Fibroblast of lung (primary cell): ENCODE measurements at regions not wholly inside any gene's neighbourhood (a gene's known extent, or its start where the extent isn't known, plus 50 kb on each side); places are given as distances from the start of the nearest gene placed in this dataset.

Source experiments
- DNase-seq, 2 donors: peaks; one replicate each; pipeline versions ENCODE4 v3.0.0 to v3.0.0-alpha.2; 2010; ENCODE audit warnings: low read depth in 2 of 2
- H2AFZ ChIP-seq: 2 replicates; pipeline ENCODE4 v1.5.1; 2012; ENCODE audit warnings: low read length, control low read depth, inconsistent platforms
- H3K27ac ChIP-seq: 2 replicates; pipeline ENCODE4 v1.5.1; 2011; ENCODE audit warnings: low read length, control low read depth; ENCODE audit not compliant: insufficient read depth
- H3K27me3 ChIP-seq: 2 replicates; pipeline ENCODE4 v1.5.1; 2011; ENCODE audit warnings: mild to moderate bottlenecking, low read length; ENCODE audit not compliant: control insufficient read depth, insufficient read depth
- H3K36me3 ChIP-seq: 2 replicates; pipeline ENCODE4 v1.5.1; 2011; ENCODE audit warnings: low read length; ENCODE audit not compliant: control insufficient read depth, insufficient read depth
- H3K4me1 ChIP-seq: 2 replicates; pipeline ENCODE4 v1.5.1; 2011; ENCODE audit warnings: low read length; ENCODE audit not compliant: control insufficient read depth, insufficient read depth; ENCODE audit errors: extremely low read depth
- H3K4me2 ChIP-seq: 2 replicates; pipeline ENCODE4 v1.5.1; 2011; ENCODE audit warnings: low read length, control low read depth; ENCODE audit not compliant: insufficient read depth; ENCODE audit errors: extremely low read depth
- H3K4me3 ChIP-seq, 4 experiments: fragments of 200-600 bp in 1 of 4; sonication (generic) in 1 of 4; replicated peaks in 1 of 4; 2 replicates each; pipeline ENCODE4 v1.5.1; 2011 to 2016; ENCODE audit warnings: low read length in 4 of 4, low read depth in 3 of 4, mild to moderate bottlenecking in 3 of 4, control low read depth in 2 of 4, inconsistent platforms in 1 of 4, mixed read lengths in 1 of 4; ENCODE audit not compliant: insufficient read depth in 1 of 4; ENCODE audit errors: control extremely low read depth in 1 of 4
- H3K79me2 ChIP-seq: 2 replicates; pipeline ENCODE4 v1.5.1; 2012; ENCODE audit warnings: mild to moderate bottlenecking, low read length, inconsistent platforms; ENCODE audit not compliant: control insufficient read depth, insufficient read depth
- H3K9ac ChIP-seq: 2 replicates; pipeline ENCODE4 v1.5.1; 2011; ENCODE audit warnings: mild to moderate bottlenecking, low read length, control low read depth; ENCODE audit not compliant: insufficient read depth
- H3K9me3 ChIP-seq: 2 replicates; pipeline ENCODE4 v1.5.1; 2012; ENCODE audit warnings: low read depth, low read length; ENCODE audit not compliant: control insufficient read depth, insufficient read depth
- H4K20me1 ChIP-seq: 2 replicates; pipeline ENCODE4 v1.5.1; 2011; ENCODE audit warnings: low read length; ENCODE audit not compliant: control insufficient read depth, insufficient read depth; ENCODE audit errors: extremely low read depth
- EZH2 ChIP-seq: IDR thresholded peaks from 2 replicates; pipeline ENCODE4 v1.5.1; 2012; ENCODE audit warnings: low read length, control low read depth, mild to moderate bottlenecking; ENCODE audit errors: missing control alignments
- TF ChIP-seq, protein P1 (sequence below), 2 donors: IDR thresholded peaks in 1 of 2; conservative IDR thresholded peaks in 1 of 2; 1 replicate in 1 of 2; 2 replicates in 1 of 2; pipeline ENCODE4 v1.5.1; 2011 to 2012; ENCODE audit warnings: low read length in 2 of 2, control low read depth in 1 of 2, inconsistent platforms in 1 of 2, low read depth in 1 of 2, mild to moderate bottlenecking in 1 of 2

DNA sequence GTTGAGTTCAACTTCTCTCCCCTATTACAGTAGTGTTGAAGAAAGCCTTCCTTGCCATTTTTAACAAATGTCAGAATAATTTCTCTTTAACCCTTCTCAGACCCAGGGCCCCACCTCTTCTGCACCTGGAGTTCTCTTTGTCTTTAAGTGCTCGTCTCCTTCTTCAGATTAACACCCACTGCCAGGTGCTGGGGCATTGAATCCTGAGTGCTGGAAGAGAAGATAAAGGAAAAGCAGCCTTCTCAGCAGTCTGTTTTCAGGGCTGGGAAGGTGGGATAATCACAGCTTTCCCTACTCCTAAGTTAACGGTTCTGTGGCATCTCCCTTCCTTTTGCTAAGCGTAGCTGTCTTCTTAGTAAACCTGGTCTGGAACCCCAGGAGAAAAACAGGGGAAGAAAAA lies 114.6 kb upstream of the TAB2 start:
- H3K4me1 ChIP-seq = no peaks in the 10 kb centered on the region
- no peak overlapping the region for H3K4me3 ChIP-seq
- TF ChIP-seq, protein P1, sequence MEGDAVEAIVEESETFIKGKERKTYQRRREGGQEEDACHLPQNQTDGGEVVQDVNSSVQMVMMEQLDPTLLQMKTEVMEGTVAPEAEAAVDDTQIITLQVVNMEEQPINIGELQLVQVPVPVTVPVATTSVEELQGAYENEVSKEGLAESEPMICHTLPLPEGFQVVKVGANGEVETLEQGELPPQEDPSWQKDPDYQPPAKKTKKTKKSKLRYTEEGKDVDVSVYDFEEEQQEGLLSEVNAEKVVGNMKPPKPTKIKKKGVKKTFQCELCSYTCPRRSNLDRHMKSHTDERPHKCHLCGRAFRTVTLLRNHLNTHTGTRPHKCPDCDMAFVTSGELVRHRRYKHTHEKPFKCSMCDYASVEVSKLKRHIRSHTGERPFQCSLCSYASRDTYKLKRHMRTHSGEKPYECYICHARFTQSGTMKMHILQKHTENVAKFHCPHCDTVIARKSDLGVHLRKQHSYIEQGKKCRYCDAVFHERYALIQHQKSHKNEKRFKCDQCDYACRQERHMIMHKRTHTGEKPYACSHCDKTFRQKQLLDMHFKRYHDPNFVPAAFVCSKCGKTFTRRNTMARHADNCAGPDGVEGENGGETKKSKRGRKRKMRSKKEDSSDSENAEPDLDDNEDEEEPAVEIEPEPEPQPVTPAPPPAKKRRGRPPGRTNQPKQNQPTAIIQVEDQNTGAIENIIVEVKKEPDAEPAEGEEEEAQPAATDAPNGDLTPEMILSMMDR (conservative IDR thresholded peaks at IDR 0.05 in 1 of 2, IDR thresholded peaks at IDR 0.05 in 1 of 2; ENCODE audit: low read depth in 1 of 2, low read length in 2 of 2) = no peak
- no peak for TF ChIP-seq EZH2
- H3K27me3 ChIP-seq = no peaks in the 10 kb centered on the region
- no peaks in the 10 kb centered on the region for H3K79me2 ChIP-seq
- H3K9me3 ChIP-seq = no peaks in the 10 kb centered on the region
- H3K36me3 ChIP-seq = no peaks in the 10 kb centered on the region
- H3K9ac ChIP-seq = no peak overlapping the region
- no peak overlapping the region for H2AFZ ChIP-seq
- H4K20me1 ChIP-seq = no peaks in the 10 kb centered on the region
- DNase-seq = no peak
- H3K27ac ChIP-seq = no peak overlapping the region
- no peak overlapping the region for H3K4me2 ChIP-seq

DNA sequence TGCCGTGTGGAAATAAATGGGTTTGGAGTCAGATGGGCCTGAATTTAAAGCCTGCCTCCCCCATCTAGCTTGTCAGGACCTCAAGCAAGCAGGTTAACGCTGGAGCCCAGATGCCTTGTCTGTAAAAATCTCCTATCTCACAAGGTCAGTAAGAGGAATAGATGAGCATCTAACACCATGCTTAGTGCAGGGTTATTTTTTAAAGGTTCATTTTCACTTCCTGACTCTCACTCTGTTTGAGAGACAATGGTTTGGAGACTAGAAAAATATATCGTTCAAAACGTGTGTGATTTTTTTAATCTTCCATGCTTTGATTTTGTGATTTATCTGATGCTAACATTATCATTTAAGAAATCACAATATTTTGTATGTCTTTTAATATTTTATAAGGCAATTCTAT lies 114.0 kb upstream of the TAB2 start:
- DNase-seq = no peak
- Histone ChIP-seq H3K9me3 (no peaks in the 10 kb centered on the region), H3K9ac (no peak overlapping the region), H3K79me2 (no peaks in the 10 kb centered on the region), H3K27me3 (no peaks in the 10 kb centered on the region), H2AFZ (no peak overlapping the region), H3K4me3 (no peak overlapping the region), H3K36me3 (no peaks in the 10 kb centered on the region), H3K4me2 (no peak overlapping the region), H3K27ac (no peak overlapping the region), H3K4me1 (no peaks in the 10 kb centered on the region), H4K20me1 (no peaks in the 10 kb centered on the region)
- TF ChIP-seq, protein P1 (conservative IDR thresholded peaks at IDR 0.05 in 1 of 2, IDR thresholded peaks at IDR 0.05 in 1 of 2; ENCODE audit: low read depth in 1 of 2, low read length in 2 of 2) = no peak
- TF ChIP-seq EZH2 = no peak

DNA sequence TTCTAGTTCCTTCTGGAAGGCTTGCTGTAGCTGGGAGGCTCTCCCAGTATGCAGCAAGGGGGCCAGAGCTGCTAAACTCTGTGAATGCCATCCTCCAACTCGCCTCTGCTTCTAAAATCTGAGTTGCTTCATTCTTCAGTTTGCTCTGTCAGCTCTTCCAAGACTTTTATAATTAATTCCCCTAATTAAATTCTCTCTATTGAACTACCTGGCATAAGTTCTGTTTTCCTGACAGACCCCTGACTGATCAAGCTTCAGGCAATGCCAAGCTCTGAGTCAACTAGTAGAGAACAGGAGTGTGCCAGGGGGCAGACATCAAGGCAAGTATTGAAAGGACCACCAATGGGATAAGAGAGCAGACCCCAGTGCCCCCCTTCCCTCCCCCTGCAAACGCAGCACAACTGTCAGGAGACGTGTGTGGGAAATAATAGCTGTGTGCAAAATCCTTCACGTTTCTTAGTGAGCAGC lies 109.3 kb upstream of the TAB2 start:
- no peak for TF ChIP-seq EZH2
- TF ChIP-seq, protein P1 (conservative IDR thresholded peaks at IDR 0.05 in 1 of 2, IDR thresholded peaks at IDR 0.05 in 1 of 2; ENCODE audit: low read depth in 1 of 2, low read length in 2 of 2) = no peak

More for the DNA sequence above, 109.3 kb upstream of the TAB2 start:
- no peak overlapping the region for H2AFZ ChIP-seq
- H3K4me3 ChIP-seq = no peak overlapping the region
- H3K27ac ChIP-seq = no peak overlapping the region
- DNase-seq = no peak
- no peak overlapping the region for H3K4me2 ChIP-seq
- no peaks in the 10 kb centered on the region for H3K9me3 ChIP-seq
- no peaks in the 10 kb centered on the region for H3K36me3 ChIP-seq
- no peaks in the 10 kb centered on the region for H3K27me3 ChIP-seq
- no peak overlapping the region for H3K9ac ChIP-seq
- H3K79me2 ChIP-seq = no peaks in the 10 kb centered on the region
- H4K20me1 ChIP-seq = no peaks in the 10 kb centered on the region
- H3K4me1 ChIP-seq = no peaks in the 10 kb centered on the region
